T-helper 2 cell (primary cell): ENCODE measurements at regions not wholly inside any gene's neighbourhood (a gene's known extent, or its start where the extent isn't known, plus 50 kb on each side); places are given as distances from the start of the nearest gene placed in this dataset.

Source experiments
- DNase-seq, 5 experiments: peaks; one replicate each; pipeline versions ENCODE4 v3.0.0 to v3.0.0-alpha.2; 2012 to 2022

GRCh38 chr11:88231894-88232482 lies 56.7 kb upstream of the RAB38 start:
- peak in 1 of 5 experiments; percentile 44 for DNase-seq

- no peak for DNase-seq
These were observed 54.1 kb upstream of the RAB38 start for GRCh38 chr11:88229303-88229702.
